ENCODE measurements at regions not wholly inside any gene's neighbourhood (a gene's known extent, or its start where the extent isn't known, plus 50 kb on each side); places are given as distances from the start of the nearest gene placed in this dataset.
"Not testable (repeated sequence)": the region's sequence is repeated elsewhere in the genome, so short reads cannot be mapped to it uniquely, and the experiment has no call there.

GRCh38 chr5:123949043-123949804, 437.2 kb downstream of the CSNK1G3 start:
- DNase-seq (ENCODE audit: low spot score): no peak

GRCh38 chr5:123947797-123948196, 435.8 kb downstream of the CSNK1G3 start:
- DNase-seq (ENCODE audit: low spot score): no peak

- no peak for DNase-seq (ENCODE audit: low spot score)
Observed at GRCh38 chr5:123945548-123945947, 433.6 kb downstream of the CSNK1G3 start.

GRCh38 chr5:123943151-123943550, 431.2 kb downstream of the CSNK1G3 start:
- DNase-seq (ENCODE audit: low spot score): no peak

- DNase-seq (ENCODE audit: low spot score): no peak
Observed at GRCh38 chr5:123940416-123940815, 428.4 kb downstream of the CSNK1G3 start.

- peak; percentile 18 for DNase-seq (ENCODE audit: low spot score)
Observed at GRCh38 chr5:123937230-123937629, 425.3 kb downstream of the CSNK1G3 start.

- DNase-seq (ENCODE audit: low spot score): no peak
Observed at GRCh38 chr5:123936548-123936947, 424.6 kb downstream of the CSNK1G3 start.

- not testable (repeated sequence) for DNase-seq (ENCODE audit: low spot score)
Observed at GRCh38 chr5:123933812-123934211, 421.8 kb downstream of the CSNK1G3 start.

- no peak for DNase-seq (ENCODE audit: low spot score)
Observed at GRCh38 chr5:123929055-123929474, 417.1 kb downstream of the CSNK1G3 start.

GRCh38 chr5:123928401-123928800, 416.4 kb downstream of the CSNK1G3 start:
- no peak for DNase-seq (ENCODE audit: low spot score)

GRCh38 chr5:123921193-123921592, 409.2 kb downstream of the CSNK1G3 start:
- no peak for DNase-seq (ENCODE audit: low spot score)

GRCh38 chr5:123916345-123917121, 404.6 kb downstream of the CSNK1G3 start:
- peak; percentile 95 for DNase-seq (ENCODE audit: low spot score)

- no peak for DNase-seq (ENCODE audit: low spot score)
Observed at GRCh38 chr5:123914333-123914732, 402.4 kb downstream of the CSNK1G3 start.

GRCh38 chr5:123907349-123907748, 395.4 kb downstream of the CSNK1G3 start:
- no peak for DNase-seq (ENCODE audit: low spot score)

- no peak for DNase-seq (ENCODE audit: low spot score)
Observed at GRCh38 chr5:123906698-123907295, 394.8 kb downstream of the CSNK1G3 start.

GRCh38 chr5:123885081-123885480, 373.1 kb downstream of the CSNK1G3 start:
- no peak for DNase-seq (ENCODE audit: low spot score)

GRCh38 chr5:123882965-123883345, 371.0 kb downstream of the CSNK1G3 start:
- no peak for DNase-seq (ENCODE audit: low spot score)

- no peak for DNase-seq (ENCODE audit: low spot score)
Observed at GRCh38 chr5:123882319-123882964, 370.5 kb downstream of the CSNK1G3 start.

- no peak for DNase-seq (ENCODE audit: low spot score)
Observed at GRCh38 chr5:123881759-123882244, 369.8 kb downstream of the CSNK1G3 start.

- no peak for DNase-seq (ENCODE audit: low spot score)
Observed at GRCh38 chr5:123880875-123881274, 368.9 kb downstream of the CSNK1G3 start.

GRCh38 chr5:123879071-123879470, 367.1 kb downstream of the CSNK1G3 start:
- peak; percentile 24 for DNase-seq (ENCODE audit: low spot score)

GRCh38 chr5:123876276-123876790, 364.4 kb downstream of the CSNK1G3 start:
- no peak for DNase-seq (ENCODE audit: low spot score)

All from SW480 (cell line).